ENCODE measurements at regions not wholly inside any gene's neighbourhood (a gene's known extent, or its start where the extent isn't known, plus 50 kb on each side); places are given as distances from the start of the nearest gene placed in this dataset.

GRCh38 chr1:192475329-192475728 lies 100.2 kb upstream of the RGS1 start:
- no peak for TF ChIP-seq CTCF (IDR thresholded peaks at IDR 0.05; ENCODE audit: poor library complexity, severe bottlenecking)
- no peak for TF ChIP-seq POLR2AphosphoS5 (IDR thresholded peaks at IDR 0.05)
- no peak for TF ChIP-seq EP300 (conservative IDR thresholded peaks at IDR 0.05; ENCODE audit: poor library complexity, severe bottlenecking)
- no peak for TF ChIP-seq EZH2 (IDR thresholded peaks at IDR 0.05; ENCODE audit: borderline replicate concordance, insufficient read depth, low read length, poor library complexity, severe bottlenecking)
- TF ChIP-seq REST (IDR thresholded peaks at IDR 0.05; ENCODE audit: borderline replicate concordance), result no peak
- no peak for TF ChIP-seq SMC3 (conservative IDR thresholded peaks at IDR 0.05; ENCODE audit: poor library complexity)
- no peak for TF ChIP-seq RAD21 (conservative IDR thresholded peaks at IDR 0.05)
- no peak for TF ChIP-seq MXI1 (conservative IDR thresholded peaks at IDR 0.05; ENCODE audit: poor library complexity, severe bottlenecking)
- no peak for TF ChIP-seq TAF1 (IDR thresholded peaks at IDR 0.05; ENCODE audit: low read depth)
